Uterus (tissue), 2 donors: ENCODE measurements at regions not wholly inside any gene's neighbourhood (a gene's known extent, or its start where the extent isn't known, plus 50 kb on each side); places are given as distances from the start of the nearest gene placed in this dataset.

Experiments
- CTCF ChIP-seq, 4 experiments: fragments of 200-600 bp in 2 of 4; fragments of 450-650 bp in 2 of 4; sonication (generic) in 2 of 4; IDR thresholded peaks; one replicate each; pipeline ENCODE4 v1.5.1; 2016 to 2019; ENCODE audit warnings: antibody characterized with exemption in 4 of 4, mild to moderate bottlenecking in 2 of 4, moderate library complexity in 1 of 4
- POLR2A ChIP-seq, 2 donors: fragments of 450-650 bp; IDR thresholded peaks; one replicate each; pipeline ENCODE4 v1.6.1; 2016; ENCODE audit warnings: antibody characterized with exemption in 2 of 2, mild to moderate bottlenecking in 1 of 2, moderate library complexity in 1 of 2

GRCh38 chr1:213914392-213914791, 73.4 kb upstream of the PROX1 start:
- TF ChIP-seq CTCF (IDR thresholded peaks at IDR 0.05) (no peak), POLR2A (IDR thresholded peaks at IDR 0.05) (no peak)
